Fibroblast of pulmonary artery (primary cell): ENCODE measurements at regions not wholly inside any gene's neighbourhood (a gene's known extent, or its start where the extent isn't known, plus 50 kb on each side); places are given as distances from the start of the nearest gene placed in this dataset.
A peak's percentile ranks its signal among the peaks of the same experiment; 100 is the strongest.
"Not testable (repeated sequence)": the region's sequence is repeated elsewhere in the genome, so short reads cannot be mapped to it uniquely, and the experiment has no call there.

Experiments
- DNase-seq: peaks from one replicate; pipeline ENCODE4 v3.0.0-alpha.2; 2010; ENCODE audit warnings: low read depth
- H3K4me3 ChIP-seq: replicated peaks from 2 replicates; pipeline ENCODE4 v1.5.1; 2011; ENCODE audit warnings: low read depth, mild to moderate bottlenecking, control low read depth, low read length, moderate library complexity
- TF ChIP-seq, protein P1 (sequence below): IDR thresholded peaks from 2 replicates; pipeline ENCODE4 v1.5.1; 2011; ENCODE audit warnings: mild to moderate bottlenecking, control low read depth, low read length, inconsistent platforms; ENCODE audit errors: missing control alignments

DNA sequence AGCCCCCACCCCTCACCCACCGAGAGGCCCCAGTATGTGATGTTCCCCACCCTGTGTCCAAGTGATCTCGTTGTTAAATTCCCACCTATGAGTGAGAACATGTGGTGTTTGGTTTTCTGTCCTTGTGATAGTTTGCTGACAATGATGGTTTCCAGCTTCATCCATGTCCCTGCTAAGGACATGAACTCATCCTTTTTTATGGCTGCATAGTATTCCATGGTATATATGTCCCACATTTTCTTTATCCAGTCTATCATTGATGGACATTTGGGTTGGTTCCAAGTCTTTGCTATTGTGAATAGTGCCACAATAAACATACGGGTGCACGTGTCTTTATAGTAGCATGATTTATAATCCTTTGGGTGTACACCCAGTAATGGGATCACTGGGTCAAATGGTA is 79.2 kb downstream of the PXDC1 start:
- DNase-seq, H3K4me3 ChIP-seq: not testable (repeated sequence)

DNA sequence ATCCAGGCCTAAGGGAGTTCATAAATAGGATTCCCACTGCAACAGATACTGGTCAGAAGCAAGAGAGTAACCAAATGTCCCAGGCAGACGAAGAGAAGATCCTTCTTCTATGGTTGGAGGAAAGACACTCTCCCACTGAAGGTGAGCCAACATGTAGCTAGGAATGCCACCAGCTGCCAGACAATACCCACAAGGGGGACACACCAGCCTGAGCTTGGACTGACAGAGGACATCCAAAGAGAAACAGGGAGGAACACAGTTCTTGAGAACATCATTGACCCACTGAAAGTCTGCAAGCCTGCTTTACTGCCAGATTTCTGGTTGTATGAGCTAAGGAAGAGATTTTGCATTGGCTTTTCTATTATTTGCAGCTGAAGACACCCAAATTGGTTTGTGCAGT is 80.1 kb downstream of the PXDC1 start:
- no peak overlapping the region for H3K4me3 ChIP-seq
- no peak for DNase-seq
- TF ChIP-seq, protein P1, sequence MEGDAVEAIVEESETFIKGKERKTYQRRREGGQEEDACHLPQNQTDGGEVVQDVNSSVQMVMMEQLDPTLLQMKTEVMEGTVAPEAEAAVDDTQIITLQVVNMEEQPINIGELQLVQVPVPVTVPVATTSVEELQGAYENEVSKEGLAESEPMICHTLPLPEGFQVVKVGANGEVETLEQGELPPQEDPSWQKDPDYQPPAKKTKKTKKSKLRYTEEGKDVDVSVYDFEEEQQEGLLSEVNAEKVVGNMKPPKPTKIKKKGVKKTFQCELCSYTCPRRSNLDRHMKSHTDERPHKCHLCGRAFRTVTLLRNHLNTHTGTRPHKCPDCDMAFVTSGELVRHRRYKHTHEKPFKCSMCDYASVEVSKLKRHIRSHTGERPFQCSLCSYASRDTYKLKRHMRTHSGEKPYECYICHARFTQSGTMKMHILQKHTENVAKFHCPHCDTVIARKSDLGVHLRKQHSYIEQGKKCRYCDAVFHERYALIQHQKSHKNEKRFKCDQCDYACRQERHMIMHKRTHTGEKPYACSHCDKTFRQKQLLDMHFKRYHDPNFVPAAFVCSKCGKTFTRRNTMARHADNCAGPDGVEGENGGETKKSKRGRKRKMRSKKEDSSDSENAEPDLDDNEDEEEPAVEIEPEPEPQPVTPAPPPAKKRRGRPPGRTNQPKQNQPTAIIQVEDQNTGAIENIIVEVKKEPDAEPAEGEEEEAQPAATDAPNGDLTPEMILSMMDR: no peak

GRCh38 chr6:3670356-3670755 is 81.2 kb downstream of the PXDC1 start:
- DNase-seq: no peak
- no peak overlapping the region for H3K4me3 ChIP-seq
- TF ChIP-seq, protein P1: no peak

DNA sequence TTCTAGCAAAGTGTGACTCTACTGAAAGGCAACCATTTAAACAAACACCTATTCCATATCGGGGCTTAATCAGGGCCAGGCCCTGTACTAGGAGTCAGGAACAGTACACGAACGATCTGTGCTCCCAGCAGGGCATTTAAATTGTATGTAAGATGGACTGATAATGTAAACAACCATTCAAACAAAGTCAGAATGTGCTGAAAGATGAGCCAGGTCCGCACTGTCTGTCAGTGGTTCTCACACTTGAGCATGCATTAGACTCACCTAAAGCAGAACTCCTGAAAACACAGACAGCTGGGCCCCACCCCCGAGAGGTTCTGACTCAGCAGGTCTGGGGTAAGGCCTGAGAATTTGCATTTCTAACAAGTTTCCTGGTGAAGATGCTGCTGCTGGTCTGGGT is 81.6 kb downstream of the PXDC1 start:
- TF ChIP-seq, protein P1: no peak
- no peak for DNase-seq
- no peak overlapping the region for H3K4me3 ChIP-seq

- no peak for DNase-seq
- TF ChIP-seq, protein P1: no peak
- H3K4me3 ChIP-seq: no peak overlapping the region
Observed at GRCh38 chr6:3665608-3666007, 85.9 kb downstream of the PXDC1 start.

DNA sequence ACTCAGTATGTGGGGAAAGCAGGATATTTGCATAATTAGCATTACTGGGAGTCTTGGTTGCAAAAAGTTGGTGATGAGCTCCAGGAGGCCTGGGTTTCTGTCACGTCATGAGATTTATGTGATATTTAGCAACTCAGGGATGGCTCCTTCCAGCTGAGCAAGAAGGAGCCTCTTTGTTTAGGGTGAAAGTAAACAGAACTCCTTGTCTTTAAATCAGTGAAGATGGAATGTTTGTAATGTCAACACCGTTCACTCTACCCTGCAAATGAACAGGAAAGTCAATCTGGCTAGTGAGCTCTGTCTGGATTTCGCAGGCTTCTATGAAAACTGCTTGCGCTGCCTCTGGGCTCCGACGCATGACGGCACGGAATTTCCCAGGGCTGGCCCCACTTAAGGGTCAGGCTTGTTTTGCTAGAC is 86.9 kb downstream of the PXDC1 start:
- no peak overlapping the region for H3K4me3 ChIP-seq
- DNase-seq: peak; percentile 3
- TF ChIP-seq, protein P1: no peak

DNA sequence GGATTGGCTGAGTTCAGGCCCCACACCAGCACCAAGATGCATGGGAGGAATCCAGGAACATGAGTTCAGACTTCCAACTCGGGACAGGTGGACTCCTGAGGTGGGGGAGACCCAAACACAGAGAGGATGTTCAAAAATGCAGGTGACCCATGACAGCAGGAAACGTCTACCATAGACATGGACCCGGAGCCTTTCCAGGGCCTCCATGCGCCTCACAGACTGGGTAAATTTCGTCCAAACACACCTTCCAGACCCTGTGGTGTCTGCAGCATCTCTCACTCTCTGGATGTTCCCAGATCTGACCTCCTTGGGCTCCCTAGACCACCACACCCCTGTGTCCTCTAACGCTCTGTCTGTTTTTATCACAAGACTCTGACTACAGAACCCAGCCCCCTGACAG is 87.7 kb downstream of the PXDC1 start:
- no peak for DNase-seq
- TF ChIP-seq, protein P1: no peak
- H3K4me3 ChIP-seq: no peak overlapping the region

DNA sequence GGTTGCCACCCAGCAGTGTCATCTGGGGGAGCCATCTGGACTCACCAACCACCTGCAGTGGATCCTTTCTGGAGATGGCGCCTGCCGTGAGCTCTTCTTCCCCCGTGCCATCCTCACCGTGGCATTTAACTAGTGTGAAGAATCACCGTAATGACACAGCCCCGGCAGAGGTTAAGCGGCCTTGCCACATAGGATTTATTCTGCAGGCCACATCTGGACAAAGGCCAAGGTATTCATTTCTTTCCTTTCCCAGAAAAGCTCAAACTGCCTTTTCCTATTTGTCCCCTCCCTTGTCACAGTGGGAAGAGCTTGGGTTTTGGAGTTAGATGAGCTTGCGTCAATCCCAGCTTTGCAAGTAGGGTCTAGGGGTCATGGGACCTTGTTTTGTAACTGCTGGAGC is 88.4 kb downstream of the PXDC1 start:
- no peak for DNase-seq
- no peak overlapping the region for H3K4me3 ChIP-seq
- TF ChIP-seq, protein P1: no peak
